Sigmoid colon (tissue), 6 donors: ENCODE measurements at regions not wholly inside any gene's neighbourhood (a gene's known extent, or its start where the extent isn't known, plus 50 kb on each side); places are given as distances from the start of the nearest gene placed in this dataset.

Experiments
- DNase-seq: peaks from one replicate; pipeline ENCODE4 v3.0.0-alpha.2; 2019
- H3K27ac ChIP-seq, 4 donors: fragments of 200-600 bp; sonication (generic); one replicate each; pipeline ENCODE4 v1.5.1; 2016 to 2019; ENCODE audit warnings: mild to moderate bottlenecking in 1 of 4
- H3K27me3 ChIP-seq, 3 donors: fragments of 200-600 bp; sonication (generic); one replicate each; pipeline ENCODE4 v1.5.1; 2019; ENCODE audit warnings: mild to moderate bottlenecking in 1 of 3
- H3K36me3 ChIP-seq, 4 donors: fragments of 200-600 bp; sonication (generic); one replicate each; pipeline ENCODE4 v1.5.1; 2016 to 2019
- H3K4me1 ChIP-seq, 4 donors: fragments of 200-600 bp; sonication (generic); one replicate each; pipeline ENCODE4 v1.5.1; 2017 to 2019
- H3K4me3 ChIP-seq, 4 donors: fragments of 200-600 bp; sonication (generic); one replicate each; pipeline ENCODE4 v1.5.1; 2017 to 2019; ENCODE audit warnings: mild to moderate bottlenecking in 2 of 4, moderate library complexity in 1 of 4
- H3K9me3 ChIP-seq, 4 donors: fragments of 200-600 bp in 3 of 4; sonication (generic) in 3 of 4; one replicate each; pipeline versions ENCODE4 v1.5.1 to v1.6.1; 2013 to 2019
- EP300 ChIP-seq, 4 donors: sonication (generic); formaldehyde crosslinking; IDR thresholded peaks; one replicate each; pipeline ENCODE4 v1.6.1; 2017; ENCODE audit warnings: antibody characterized with exemption in 4 of 4
- POLR2A ChIP-seq, 2 donors: fragments of 450-650 bp; IDR thresholded peaks; one replicate each; pipeline ENCODE4 v1.6.1; 2016; ENCODE audit warnings: antibody characterized with exemption in 2 of 2, mild to moderate bottlenecking in 2 of 2, moderate library complexity in 2 of 2
- POLR2AphosphoS5 ChIP-seq, 4 donors: sonication (generic); formaldehyde crosslinking; IDR thresholded peaks; one replicate each; pipeline ENCODE4 v1.6.1; 2017; ENCODE audit warnings: antibody characterized with exemption in 4 of 4
- WGBS, 2 donors: extraction: QIAGEN DNeasy Blood & Tissue Kit; methylation state at CpG; one replicate each; pipeline ENCODE4 v1.1.7; 2013; 5-methylcytosine and 5-hydroxymethylcytosine counted together
- intact Hi-C: fragments of 100-400 bp; cut with DNase I; formaldehyde crosslinking; loops from one replicate; pipeline ENCODE4 v1.15.1; 2023
- TF ChIP-seq, protein P1 (sequence below), 4 experiments: fragments of 450-650 bp in 3 of 4; fragments of 200-600 bp in 1 of 4; IDR thresholded peaks; one replicate each; pipeline ENCODE4 v1.5.1; 2016 to 2019; ENCODE audit warnings: antibody characterized with exemption in 4 of 4, mild to moderate bottlenecking in 3 of 4, moderate library complexity in 2 of 4
- donor health status: healthy with polysubstance abuse.
- donor health status: healthy.

DNA sequence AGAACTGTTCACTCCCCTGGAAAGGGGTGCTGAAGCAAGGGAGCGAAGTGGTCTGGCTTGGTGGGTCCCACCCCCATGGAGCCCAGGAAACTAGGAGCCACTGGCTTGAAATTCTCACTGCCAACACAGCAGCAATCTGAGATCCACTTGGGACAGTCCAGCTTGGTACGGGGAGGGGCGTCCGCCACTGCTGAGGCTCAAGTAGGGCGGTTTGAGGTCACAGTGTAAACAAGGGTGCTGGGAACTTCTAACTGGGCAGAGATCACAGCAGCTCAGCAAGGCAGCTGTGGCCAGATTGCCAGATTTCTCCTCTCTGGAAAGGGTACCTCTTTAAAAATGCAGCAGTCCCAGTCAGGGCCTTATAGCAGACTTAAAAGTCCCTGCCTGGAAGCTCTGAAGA, 53.9 kb upstream of the GALNTL6 start:
- no peaks in the 10 kb centered on the region for H3K36me3 ChIP-seq
- intact Hi-C loops = no loop called here
- TF ChIP-seq POLR2A (IDR thresholded peaks at IDR 0.05) = no peak
- no peak overlapping the region for H3K4me3 ChIP-seq
- no peak overlapping the region for H3K27ac ChIP-seq
- no peaks in the 10 kb centered on the region for H3K9me3 ChIP-seq
- no peak for DNase-seq
- no peaks in the 10 kb centered on the region for H3K4me1 ChIP-seq
- 84 to 90% methylated on average over 5 of the region's 5 CpGs for WGBS, 2 donors
- H3K27me3 ChIP-seq = no peaks in the 10 kb centered on the region

DNA sequence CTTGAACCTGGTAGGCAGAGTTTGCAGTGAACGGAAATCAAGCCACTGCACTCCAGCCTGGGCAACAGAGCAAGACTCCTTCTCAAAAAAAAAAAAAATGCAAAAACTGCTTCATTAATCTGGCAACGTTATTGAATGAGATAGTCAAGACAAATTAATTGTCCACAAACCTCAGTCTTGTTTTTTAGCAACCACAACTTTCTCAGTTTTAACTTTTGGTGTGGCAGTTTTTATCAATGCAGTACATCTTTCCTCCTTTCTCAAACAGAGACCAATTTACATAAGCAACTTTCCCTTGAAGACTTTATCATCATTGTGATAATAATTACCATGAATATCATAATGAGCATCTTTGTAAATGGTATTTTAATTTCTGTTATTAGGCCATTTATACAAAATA, 61.7 kb upstream of the GALNTL6 start:
- Histone ChIP-seq H3K36me3 (no peaks in the 10 kb centered on the region), H3K9me3 (no peaks in the 10 kb centered on the region), H3K27ac (no peak overlapping the region), H3K27me3 (no peaks in the 10 kb centered on the region), H3K4me3 (no peak overlapping the region), H3K4me1 (no peaks in the 10 kb centered on the region)
- no peak for TF ChIP-seq EP300 (IDR thresholded peaks at IDR 0.05)
- TF ChIP-seq POLR2AphosphoS5 (IDR thresholded peaks at IDR 0.05) = no peak
- TF ChIP-seq POLR2A (IDR thresholded peaks at IDR 0.05) = no peak
- TF ChIP-seq, protein P1, sequence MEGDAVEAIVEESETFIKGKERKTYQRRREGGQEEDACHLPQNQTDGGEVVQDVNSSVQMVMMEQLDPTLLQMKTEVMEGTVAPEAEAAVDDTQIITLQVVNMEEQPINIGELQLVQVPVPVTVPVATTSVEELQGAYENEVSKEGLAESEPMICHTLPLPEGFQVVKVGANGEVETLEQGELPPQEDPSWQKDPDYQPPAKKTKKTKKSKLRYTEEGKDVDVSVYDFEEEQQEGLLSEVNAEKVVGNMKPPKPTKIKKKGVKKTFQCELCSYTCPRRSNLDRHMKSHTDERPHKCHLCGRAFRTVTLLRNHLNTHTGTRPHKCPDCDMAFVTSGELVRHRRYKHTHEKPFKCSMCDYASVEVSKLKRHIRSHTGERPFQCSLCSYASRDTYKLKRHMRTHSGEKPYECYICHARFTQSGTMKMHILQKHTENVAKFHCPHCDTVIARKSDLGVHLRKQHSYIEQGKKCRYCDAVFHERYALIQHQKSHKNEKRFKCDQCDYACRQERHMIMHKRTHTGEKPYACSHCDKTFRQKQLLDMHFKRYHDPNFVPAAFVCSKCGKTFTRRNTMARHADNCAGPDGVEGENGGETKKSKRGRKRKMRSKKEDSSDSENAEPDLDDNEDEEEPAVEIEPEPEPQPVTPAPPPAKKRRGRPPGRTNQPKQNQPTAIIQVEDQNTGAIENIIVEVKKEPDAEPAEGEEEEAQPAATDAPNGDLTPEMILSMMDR (IDR thresholded peaks at IDR 0.05) = no peak
- DNase-seq = no peak
- 62 to 71% methylated on average over 2 of the region's 2 CpGs for WGBS, 2 donors
- intact Hi-C loops = no loop called here

DNA sequence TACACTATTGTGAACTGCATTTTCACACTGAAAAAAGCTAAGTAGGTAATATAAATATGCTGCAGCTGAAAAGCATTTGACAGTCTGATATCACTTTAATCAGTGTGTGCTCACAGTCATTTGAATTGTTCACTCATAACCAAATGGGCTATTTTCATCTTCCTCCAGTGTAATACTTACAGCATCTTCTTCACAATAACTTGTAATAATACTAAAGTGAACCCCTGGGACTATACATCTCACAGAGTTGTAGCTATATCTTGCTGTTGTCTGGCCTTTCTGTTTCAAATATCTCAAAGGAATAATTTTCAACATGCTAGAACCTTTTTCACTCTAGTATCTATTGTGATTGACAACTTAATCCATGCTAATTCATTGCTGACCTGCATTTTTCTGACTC, 66.8 kb upstream of the GALNTL6 start:
- intact Hi-C loops = no loop called here
- Histone ChIP-seq H3K4me3 (no peak overlapping the region), H3K4me1 (no peaks in the 10 kb centered on the region), H3K9me3 (no peaks in the 10 kb centered on the region), H3K36me3 (no peaks in the 10 kb centered on the region), H3K27me3 (no peaks in the 10 kb centered on the region), H3K27ac (no peak overlapping the region)
- TF ChIP-seq POLR2AphosphoS5 (IDR thresholded peaks at IDR 0.05) (no peak), EP300 (IDR thresholded peaks at IDR 0.05) (no peak), POLR2A (IDR thresholded peaks at IDR 0.05) (no peak)
- TF ChIP-seq, protein P1 (IDR thresholded peaks at IDR 0.05) = no peak
- DNase-seq = no peak

DNA sequence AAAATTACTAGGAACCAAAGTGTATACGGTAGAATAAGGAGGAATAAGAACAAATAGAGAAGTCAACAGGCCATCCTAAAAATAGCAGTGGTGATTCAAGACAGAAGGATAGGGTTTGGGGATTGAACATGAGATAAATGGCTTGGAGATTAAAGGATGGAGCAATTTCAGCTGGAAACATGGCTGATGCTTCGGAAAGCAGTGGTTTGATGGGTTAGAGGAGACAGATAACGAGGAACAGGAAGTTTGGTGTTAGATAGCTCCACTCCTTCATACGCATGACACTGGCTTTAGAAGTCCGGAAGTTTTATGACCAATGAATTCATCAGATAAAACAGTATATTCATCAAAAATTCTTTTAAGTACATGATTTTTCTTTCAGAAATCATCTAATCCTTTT, 70.8 kb upstream of the GALNTL6 start:
- Histone ChIP-seq H3K4me1 (no peaks in the 10 kb centered on the region), H3K27me3 (no peaks in the 10 kb centered on the region), H3K27ac (no peak overlapping the region), H3K36me3 (no peaks in the 10 kb centered on the region), H3K4me3 (no peak overlapping the region), H3K9me3 (no peaks in the 10 kb centered on the region)
- TF ChIP-seq EP300 (IDR thresholded peaks at IDR 0.05) = no peak
- TF ChIP-seq POLR2AphosphoS5 (IDR thresholded peaks at IDR 0.05) = no peak
- TF ChIP-seq POLR2A (IDR thresholded peaks at IDR 0.05) = no peak
- TF ChIP-seq, protein P1 (IDR thresholded peaks at IDR 0.05) = no peak
- WGBS, 2 donors = 73 to 84% methylated on average over 5 of the region's 5 CpGs
- no peak for DNase-seq
- intact Hi-C loops = no loop called here

DNA sequence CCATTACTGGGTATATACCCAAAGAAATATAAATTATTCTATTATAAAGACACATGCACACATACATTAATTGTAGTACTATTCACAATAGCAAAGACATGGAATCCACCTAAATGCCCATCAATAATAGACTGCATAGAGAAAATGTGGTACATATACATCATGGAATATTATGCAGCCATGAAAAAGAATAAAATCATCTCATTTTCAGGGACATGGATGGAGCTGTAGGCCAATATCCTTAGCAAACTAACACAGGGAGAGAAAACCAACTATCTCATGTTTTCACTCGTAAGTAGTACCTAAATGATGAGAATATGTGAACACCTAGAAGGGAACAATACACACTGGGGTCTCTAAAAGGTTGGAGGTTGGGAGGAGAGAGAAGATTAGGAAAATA, 86.0 kb upstream of the GALNTL6 start:
- intact Hi-C loops = no loop called here
- Histone ChIP-seq H3K4me1 (no peaks in the 10 kb centered on the region), H3K36me3 (no peaks in the 10 kb centered on the region), H3K4me3 (no peak overlapping the region), H3K27me3 (no peaks in the 10 kb centered on the region), H3K27ac (no peak overlapping the region), H3K9me3 (no peaks in the 10 kb centered on the region)
- WGBS, 2 donors = 84 to 89% methylated on average over 1 of the region's 1 CpG
- no peak for TF ChIP-seq POLR2A (IDR thresholded peaks at IDR 0.05)
- DNase-seq = no peak

DNA sequence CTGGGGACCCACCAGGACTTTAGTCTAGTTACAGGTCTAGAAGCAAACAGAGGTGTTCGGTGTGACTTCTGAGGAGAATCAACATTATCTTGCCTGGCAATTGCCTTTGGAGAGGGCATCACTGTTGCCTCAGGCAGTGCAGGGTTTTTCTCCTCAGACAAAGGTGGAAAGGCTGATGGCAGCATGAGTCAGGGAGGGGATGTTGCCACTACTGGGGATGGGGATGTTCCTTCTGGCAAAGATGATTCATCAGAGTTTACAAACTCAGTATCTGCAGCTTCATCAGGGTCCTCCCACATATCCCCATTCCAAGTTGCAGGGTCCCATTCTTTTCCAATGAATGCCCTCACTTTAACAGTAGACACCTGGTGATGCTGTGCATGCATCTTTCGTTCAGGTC, 91.3 kb upstream of the GALNTL6 start:
- TF ChIP-seq EP300 (IDR thresholded peaks at IDR 0.05) (no peak), POLR2A (IDR thresholded peaks at IDR 0.05) (no peak), POLR2AphosphoS5 (IDR thresholded peaks at IDR 0.05) (no peak)
- TF ChIP-seq, protein P1 (IDR thresholded peaks at IDR 0.05) = no peak
- H3K27ac ChIP-seq = no peak overlapping the region
- intact Hi-C loops = no loop called here

More for the DNA sequence above, 91.3 kb upstream of the GALNTL6 start:
- Histone ChIP-seq H3K27me3 (no peaks in the 10 kb centered on the region), H3K9me3 (no peaks in the 10 kb centered on the region), H3K36me3 (no peaks in the 10 kb centered on the region), H3K4me1 (no peaks in the 10 kb centered on the region), H3K4me3 (no peak overlapping the region)
- WGBS, 2 donors = 67 to 84% methylated on average over 2 of the region's 2 CpGs
- no peak for DNase-seq
